Stimulated activated CD4-positive, alpha-beta T cell treated with anti-CD3 and anti-CD28 coated beads, Interleukin-2, amount 100 ng/mL, for 24 hours (primary cell): ENCODE measurements at regions not wholly inside any gene's neighbourhood (a gene's known extent, or its start where the extent isn't known, plus 50 kb on each side); places are given as distances from the start of the nearest gene placed in this dataset.
"Not testable (repeated sequence)": the region's sequence is repeated elsewhere in the genome, so short reads cannot be mapped to it uniquely, and the experiment has no call there.

Experiments
- DNase-seq, 2 donors: peaks; one replicate each; pipeline ENCODE4 v3.0.0-alpha.2; 2020

DNA sequence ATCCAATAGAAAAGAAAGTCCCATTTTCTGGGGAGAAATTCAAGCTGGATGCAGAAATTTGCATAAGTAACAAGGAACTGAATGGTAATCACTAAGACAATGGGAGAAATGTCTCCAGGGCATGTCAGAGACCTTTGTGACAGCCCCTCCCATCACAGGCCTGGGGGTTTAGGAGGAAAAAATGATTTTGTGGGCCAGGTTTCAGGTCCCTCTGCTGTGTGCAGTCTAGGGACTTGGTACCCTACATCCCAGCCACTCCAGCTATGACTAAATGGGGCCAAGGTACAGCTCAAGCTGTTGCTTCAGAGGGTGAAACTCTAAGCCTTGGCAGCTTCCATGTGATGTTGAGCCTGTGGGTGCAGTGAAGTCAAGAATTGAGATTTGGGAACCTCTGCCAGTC is 695.5 kb upstream of the MIR17HG start:
- no peak for DNase-seq

DNA sequence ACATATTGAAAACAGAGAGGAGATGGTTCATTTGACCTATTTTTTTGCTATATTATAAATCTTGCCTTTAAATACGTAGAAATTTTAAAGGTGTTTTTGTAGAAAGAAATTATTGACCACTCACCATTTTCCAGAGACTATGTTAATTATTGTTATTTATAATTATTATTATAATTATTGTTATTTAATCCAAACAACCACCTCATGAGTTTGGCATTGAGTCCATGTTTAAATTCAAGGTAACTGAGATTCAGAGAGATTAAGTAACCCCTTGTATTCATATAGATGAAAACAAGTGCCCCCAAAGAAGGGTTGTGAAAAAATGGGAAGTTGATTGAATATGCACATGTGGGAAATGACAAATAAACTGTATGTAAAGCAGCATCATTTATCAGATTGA is 692.5 kb upstream of the MIR17HG start:
- DNase-seq: no peak

DNA sequence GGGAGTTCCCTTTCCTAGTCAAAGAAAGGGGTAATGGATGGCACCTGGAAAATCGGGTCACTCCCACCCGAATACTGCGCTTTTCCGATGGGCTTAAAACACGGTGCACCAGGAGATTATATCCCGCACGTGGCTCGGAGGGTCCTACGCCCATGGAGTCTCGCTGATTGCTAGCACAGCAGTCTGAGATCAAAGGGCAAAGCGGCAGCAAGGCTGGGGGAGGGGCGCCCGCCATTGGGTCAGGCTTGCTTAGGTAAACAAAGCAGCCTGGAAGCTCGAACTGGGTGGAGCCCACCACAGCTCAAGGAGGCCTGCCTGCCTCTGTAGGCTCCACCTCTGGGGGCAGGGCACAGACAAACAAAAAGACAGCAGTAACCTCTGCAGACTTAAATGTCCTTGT is 683.3 kb upstream of the MIR17HG start:
- DNase-seq: not testable (repeated sequence)

DNA sequence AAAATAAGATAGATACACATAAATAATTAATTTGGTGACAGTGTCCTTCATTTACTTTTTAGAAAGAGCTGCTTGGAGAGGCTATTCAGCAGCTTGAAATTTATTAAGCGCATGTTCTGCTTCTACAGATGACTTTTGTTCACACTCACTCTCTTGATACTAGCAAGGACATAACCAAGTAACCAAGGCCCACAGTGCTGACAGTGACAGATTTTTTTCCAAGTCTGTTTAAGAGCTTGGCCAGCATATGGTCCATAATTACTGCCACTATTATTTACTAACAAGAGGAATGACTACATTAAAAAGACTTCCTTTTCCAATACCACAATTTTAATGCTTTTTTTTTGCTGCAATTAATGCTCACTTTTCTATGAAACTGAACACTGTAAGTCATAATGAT is 673.7 kb upstream of the MIR17HG start:
- DNase-seq: no peak

DNA sequence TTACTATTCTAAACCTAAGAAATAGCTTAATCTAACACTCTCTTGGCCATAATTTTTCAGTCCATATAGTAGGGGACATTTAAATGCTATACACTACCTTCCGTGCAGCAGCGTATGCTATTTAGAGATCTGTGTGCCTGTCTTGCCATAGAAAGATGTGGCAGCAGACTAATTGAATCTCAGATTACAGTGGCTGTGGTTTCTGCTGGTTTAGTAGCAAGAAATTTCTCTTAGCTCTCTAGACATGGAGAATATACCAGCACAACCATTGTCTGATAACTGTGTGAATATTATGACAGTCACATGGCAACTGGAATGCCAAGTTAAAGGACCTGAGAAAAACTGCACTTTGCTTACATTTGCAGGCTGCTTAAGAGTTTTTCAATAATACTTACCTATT is 672.4 kb upstream of the MIR17HG start:
- no peak for DNase-seq

DNA sequence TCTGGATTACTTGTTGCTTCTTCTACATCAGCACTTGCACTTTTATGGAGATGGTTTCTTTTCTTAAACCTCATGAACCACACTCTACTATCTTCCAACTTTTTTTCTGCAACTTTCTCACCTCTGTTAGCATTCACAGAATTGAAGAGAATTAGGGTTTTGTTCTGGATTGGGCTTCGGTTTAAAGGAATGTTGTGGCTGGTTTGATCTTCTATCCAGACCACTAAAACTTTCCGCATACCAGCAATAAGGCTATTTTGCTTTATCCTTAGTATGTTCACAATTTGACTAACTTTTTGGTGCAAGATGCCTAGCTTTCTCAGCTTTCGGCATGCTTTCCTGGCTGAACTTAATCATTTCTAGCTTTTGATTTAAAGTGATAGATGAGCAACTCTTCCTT is 666.7 kb upstream of the MIR17HG start:
- DNase-seq: no peak

DNA sequence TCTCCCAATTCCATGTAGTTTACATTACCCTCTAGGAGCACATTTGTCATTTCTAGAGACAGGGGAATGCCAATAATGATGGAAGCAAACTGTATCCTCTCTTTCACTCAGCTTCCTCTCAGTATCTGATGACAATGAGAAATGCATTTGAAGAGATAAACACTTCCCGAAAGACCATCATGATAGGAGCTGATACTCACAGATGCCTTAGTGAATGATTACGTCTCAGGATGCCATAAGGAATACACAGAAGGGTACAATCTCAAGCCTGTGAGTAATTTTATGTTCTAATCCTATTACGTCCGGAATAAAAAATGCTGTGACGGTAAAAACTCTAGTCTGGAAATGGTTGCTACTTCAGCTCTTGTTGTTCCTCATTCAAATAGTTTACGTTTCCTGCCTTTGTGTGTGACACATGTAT is 663.8 kb upstream of the MIR17HG start:
- no peak for DNase-seq

DNA sequence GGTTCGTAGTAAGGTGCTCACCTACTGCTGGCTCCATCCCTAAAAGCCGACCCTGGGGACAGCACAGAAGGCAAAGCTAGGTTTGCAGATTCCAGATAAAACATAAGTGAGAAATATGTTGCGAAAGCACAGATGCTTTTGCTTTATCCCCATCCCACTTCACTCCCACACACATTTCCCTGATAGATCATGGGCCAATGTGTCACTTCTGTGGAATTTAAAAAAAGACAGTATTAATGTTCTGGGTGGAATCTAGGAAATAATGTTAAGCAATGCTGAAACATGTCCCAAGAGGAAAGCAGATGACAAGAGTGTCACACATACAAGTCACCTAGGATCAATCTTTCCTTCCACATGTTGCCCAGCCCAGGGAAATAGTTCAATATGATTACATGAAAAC is 661.0 kb upstream of the MIR17HG start:
- DNase-seq: no peak

DNA sequence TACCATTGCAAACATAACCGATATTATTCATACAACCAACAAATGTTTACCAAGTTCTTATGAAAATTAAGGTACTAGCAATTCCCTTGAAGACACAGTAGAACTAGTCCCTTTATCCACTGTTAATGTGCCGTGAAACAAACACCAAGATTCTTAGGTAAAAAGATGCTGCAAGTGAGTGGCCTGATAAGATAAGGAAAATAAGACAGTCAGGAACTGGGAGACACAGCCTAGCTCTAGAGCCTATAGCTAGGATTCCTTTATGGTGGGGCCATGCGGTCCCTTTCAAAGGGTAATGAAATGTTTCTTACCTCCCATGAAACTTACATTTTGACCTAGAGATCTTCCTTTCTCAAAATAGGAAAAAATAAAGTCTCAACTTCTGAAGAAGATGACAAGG is 658.4 kb upstream of the MIR17HG start:
- no peak for DNase-seq

DNA sequence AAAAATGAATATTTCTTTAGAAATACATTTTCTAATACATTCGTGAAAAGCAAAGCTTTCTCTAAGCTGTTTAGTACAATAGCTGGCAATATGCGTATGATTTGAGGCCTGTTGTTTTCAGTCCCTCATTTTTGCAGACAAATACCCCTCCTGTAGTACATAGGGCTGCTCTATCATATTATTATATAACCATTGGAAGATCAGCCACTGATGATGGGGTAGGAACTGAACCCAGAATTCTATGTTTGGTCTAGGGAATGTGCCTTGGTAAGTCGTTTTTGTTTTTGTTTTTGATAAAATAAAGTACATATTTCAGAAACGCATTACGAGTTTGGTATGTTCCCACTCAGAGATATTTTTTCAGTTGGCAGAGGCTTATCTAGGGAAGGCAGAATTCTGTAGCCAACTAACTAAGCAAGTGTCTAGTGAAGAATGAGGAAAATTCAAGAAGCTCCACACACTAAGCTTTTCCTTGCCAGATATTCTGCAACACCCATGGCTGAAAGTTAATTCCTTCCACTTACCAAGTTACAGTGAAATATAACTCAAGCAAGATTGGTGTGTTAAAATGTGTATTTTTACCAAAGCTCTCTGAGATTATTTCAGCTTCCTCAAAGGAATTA is 656.9 kb upstream of the MIR17HG start:
- no peak for DNase-seq

DNA sequence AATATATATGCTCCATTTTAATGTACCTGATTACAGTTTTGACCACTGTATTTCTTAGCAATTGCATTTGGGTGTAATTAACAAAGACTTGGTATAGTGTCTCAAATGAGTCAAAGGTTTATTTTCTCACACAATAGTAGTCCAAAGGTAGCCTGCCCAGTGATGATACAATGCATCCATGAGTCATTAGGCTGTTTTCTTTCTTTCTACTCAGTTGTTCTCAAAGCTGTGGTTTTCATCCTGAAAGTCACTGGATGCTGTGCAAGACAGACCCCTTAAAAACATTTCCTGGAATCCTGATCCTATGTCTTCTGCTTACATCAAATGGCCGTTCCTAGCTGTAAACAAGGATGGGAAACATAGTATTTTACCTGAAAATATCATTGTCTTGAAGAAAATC is 651.2 kb upstream of the MIR17HG start:
- no peak for DNase-seq

DNA sequence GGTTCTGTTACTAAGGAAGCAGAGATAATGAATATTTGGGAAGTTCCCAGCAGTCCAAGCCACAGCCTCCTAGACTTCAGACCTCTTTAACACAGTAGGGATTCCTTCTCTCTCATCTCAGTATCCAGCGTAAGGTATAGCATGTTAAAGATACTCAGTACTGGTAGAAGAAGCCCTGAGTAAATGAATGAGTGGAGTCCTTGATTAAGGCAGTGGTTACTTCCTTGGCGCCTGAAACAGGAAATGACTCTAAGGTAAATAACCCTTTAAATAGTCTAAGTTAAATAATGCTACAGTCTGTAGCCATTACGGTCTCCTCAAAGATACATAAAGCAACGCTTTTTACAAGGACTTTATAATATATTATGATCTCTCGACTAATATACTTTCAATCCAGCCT is 650.8 kb upstream of the MIR17HG start:
- no peak for DNase-seq

DNA sequence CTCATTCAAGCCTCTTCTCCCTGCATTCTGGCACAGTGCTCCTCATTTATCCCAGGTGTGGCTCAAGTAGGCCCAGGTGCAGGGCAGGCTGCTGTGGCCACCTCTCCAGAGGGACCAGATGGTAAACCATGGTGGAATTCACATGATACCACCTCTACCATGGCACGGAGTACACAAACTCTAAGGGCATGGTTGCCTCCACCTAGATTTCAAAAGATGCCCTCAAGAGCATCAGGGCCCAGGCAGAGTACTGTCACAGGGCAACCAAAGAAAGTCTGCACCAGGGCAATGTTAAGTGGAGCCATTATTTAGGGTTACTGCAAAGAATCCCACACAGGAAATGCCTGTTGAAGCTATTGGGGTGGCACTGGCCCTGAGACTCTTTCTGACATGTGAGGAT is 647.1 kb upstream of the MIR17HG start:
- DNase-seq: no peak

DNA sequence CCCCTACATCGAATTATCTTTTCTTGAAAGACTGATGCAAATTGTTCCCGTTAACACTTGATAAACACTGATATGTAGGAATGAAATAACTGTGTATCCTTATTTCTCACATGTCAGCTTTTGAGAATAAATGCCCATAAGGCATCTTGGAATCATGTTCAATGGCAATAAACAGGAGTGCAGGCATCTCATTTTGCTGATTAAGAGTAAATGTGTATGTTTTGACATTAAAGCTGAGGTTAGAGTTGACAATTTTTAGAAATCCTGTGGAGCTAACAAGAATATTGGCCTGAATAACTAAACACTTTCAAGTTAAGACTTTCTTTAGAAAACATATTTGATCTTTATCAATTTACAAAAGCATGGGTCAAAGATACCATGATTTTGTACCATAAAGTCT is 646.2 kb upstream of the MIR17HG start:
- DNase-seq: no peak

DNA sequence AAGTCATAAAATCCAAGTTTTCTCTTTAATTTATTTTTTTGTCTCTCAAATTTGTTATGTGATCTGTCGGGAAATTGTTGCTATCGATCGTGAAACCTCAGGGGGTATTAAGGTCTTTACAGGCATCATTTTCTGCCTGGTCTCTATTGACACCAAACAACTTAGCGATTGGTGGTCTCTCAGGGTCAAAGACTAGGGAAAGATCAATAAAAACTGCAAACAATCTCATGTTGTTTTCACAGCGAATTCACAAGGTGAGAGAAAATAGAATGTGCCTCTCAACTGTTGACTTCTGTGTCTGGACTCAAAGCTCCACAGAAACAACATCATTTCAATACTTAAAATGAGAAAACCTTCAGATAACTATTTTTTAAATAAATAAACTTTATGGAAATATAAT is 645.4 kb upstream of the MIR17HG start:
- DNase-seq: no peak

DNA sequence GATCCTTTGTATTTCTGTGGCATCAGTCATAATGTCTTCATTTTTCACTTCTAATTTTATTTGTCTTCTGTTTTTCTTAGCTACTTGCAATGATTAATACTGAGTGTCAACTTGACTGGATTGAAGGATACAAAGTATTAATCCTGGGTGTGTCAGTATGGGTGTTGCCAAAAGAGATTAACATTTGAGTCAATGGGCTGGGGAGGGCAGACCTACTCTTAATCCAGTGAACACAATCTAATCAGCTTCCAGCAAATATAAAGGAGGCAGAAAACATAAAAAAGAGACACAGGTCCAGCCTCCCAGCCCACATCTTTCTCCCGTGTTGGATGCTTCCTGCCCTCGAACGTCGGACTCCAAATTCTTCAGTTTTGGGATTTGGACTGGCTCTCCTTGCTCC is 640.9 kb upstream of the MIR17HG start:
- DNase-seq: no peak

DNA sequence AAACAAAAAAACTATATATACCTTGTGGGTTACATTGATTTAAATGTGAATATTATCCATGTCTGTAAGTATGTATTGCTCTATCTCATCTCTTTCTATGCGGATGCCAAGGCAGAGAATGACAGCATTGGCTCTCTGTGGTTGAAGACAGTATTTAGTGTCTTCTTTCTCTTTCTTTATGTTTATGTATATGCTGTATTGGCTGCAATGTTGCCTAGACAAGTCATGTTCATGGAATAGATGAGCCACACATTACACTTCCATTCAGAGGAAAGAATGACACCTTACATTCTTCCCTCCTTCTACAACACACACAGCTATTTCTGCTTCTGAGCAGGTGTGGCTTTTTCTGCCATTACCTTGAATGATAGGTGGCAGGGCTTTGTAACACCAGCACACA is 639.4 kb upstream of the MIR17HG start:
- DNase-seq: no peak

DNA sequence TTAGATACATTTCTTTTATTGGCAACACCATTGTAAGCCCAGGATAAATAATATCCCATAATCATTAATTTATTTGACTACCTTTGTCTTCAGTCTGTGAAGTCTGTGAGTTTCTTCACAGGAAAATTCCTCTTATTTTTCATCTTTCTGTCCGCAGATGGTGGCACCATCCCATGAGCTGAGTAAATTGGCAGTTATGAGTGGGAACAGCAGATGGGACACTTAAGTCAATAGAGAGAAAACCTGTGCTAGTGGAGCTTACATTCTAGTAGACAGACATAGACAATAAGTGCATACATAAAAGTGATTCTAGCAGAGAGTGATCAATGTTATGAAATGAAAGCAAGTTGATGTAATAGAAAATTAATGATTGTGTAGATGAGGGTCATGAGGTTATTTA is 638.2 kb upstream of the MIR17HG start:
- DNase-seq: no peak

DNA sequence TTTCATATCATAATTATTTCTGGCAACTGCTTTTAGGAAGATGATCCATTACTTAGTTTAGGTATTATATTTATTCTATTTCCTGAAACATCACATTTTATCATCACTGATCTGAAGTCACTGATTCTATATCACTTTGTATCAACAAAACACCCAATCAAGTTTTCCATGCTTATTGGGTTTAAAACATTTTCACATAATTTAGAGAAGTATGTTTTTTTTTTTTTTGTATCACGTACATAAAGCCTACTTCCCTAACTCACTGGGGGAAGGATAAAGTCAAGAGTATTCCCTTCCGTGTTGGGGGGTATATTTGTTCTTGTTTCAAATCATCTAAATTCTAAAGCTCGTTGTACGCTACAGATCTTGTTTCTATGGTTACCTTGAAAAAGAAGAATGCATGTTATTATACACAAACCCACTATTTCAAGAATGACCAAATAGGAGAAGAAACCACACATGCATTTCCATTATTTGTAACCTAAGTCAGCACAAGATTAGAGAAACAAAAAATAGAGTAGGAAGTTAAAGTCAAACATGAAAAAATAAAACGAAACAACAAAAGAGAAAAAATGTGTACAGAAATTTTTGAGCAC is 637.2 kb upstream of the MIR17HG start:
- no peak for DNase-seq

DNA sequence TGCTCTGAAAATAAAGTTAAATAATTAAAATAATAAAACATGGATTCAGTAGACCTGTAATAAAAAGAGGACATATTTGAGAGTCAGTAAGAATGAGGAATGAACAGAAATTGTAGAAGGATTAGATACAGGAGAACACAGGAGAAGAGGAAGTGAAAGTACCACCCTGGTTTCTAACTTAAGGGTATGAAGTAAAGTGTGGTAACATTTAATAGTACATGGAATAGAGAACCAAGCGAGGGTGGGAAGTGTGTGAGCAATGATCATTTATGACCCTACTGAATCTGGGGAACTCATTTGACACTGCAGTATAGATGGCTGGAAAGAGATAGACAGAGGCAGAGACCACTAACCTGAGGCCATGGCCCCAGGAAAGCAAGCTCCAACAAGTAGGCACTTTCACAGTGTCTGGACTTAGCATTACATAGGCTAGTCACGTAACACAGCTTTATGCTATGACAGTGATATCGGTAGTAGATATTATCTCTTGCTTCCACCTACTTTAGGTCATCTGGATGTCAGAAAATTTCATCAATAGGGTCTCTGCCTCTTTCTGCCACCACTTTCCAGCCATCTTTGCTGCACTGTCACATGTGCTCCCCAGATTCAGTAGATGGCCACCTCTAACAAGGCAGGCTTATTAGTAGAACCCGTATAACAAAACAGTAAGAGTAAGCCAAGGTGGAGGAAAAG is 633.9 kb upstream of the MIR17HG start:
- no peak for DNase-seq

DNA sequence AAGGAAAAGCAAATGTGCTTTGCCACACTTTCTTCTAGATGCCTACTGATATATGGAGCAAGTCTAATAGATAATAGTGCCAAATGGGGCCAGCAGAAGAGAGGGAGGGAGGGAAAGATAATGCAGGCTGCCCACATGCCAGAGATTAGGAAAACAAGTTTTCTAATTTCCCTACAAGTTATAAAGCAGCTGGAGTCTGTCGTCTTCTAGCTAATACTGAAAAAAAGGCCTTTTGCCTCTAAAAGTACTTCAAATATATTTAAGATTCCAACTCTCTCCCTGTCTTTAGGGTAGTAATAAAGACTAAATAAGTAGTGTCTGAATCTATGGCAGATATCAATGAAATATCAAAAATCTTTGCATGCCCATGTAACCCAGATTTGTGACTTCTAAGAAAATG is 632.0 kb upstream of the MIR17HG start:
- no peak for DNase-seq

DNA sequence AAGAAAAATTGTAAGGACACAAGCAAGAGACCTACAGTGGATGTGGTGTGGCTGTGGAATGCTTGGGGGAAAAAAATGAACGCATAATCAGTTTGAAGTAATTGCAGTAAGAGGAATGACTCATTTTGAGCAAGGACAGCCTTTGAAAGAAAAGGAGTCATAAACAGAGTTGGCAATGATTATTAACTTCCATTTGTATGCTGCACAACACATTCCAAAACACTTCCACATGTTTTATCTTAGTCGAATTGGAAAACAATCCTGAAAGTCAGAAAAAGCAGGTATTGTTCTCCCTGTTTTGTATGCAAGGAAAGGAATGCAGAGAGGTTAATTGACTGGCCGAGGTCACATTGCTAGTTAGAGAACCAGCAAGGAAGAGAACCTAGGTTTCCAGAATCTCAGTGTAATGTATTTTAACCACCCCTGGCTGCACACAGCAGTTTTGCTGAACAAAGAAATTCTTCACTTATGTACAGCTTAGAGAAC is 630.0 kb upstream of the MIR17HG start:
- DNase-seq: no peak

DNA sequence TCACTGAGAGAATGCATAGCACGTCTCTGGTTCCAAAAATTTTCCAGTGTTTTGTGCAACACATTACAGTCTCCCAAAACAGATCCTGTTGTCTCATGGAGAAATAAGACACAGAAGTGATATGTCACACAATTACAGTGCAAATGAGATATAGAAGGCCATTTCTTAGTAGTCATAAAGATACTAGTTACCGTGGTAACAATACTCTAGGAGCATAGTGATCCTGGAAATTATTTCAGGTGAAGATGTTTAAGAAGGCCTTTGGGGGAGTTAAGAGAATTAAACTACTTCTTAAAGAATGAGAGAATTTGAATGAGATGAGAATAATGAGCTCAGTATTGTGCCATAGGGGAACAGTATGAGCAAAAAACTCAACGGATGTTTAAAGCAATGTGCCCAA is 628.0 kb upstream of the MIR17HG start:
- DNase-seq: no peak

DNA sequence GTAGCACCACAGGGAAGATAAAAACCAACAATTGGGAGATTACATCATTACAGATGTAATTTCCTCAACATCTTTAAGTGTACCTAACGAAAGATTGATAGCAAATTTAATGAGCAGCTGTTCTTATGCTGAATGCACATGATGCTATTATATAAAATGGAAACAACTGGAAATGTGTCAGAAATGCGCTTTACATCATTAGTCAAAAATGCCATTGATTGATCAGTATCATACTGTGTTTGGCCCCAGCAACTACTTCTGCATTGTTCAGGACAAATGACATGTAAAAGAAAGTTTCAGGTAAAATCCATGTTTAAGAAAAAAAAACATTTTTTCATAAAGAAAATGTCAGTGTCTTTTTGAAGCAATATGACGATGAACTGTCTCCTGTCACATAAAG is 625.5 kb upstream of the MIR17HG start:
- no peak for DNase-seq

DNA sequence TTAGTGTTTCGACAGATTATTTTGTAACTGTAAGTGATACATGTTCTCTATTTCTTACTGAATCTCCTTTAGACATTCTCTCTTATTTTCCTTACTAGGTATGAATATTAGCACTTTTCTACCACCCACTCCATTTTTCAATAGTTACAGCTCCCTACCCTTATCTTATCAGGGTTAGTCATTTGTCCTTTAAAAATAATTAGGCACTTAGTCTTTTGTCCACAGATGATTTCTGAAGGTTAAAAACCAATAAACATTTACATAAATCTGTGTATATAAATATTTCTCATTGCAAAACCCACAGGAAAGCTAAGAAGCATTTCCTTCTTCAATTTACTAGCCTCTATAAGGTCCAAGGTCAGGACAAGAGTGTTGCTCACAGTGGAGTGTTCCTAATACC is 624.1 kb upstream of the MIR17HG start:
- no peak for DNase-seq
